ENCODE measurements at regions not wholly inside any gene's neighbourhood (a gene's known extent, or its start where the extent isn't known, plus 50 kb on each side); places are given as distances from the start of the nearest gene placed in this dataset.

- POLR2A ChIA-PET, result no interaction called here
- H3K27ac ChIP-seq (ENCODE audit: low read depth in 2 of 2, low read length in 1 of 2), result no peak overlapping the region
- H3K36me3 ChIP-seq (replicated peaks in 1 of 2; ENCODE audit: control insufficient read depth in 1 of 2, insufficient read depth in 2 of 2, low read length in 1 of 2), result no peaks in the 10 kb centered on the region
Measured at GRCh38 chr3:170765419-170766078, 104.4 kb downstream of the RPL22L1 start.

GRCh38 chr3:170764017-170764416 is 106.0 kb downstream of the RPL22L1 start:
- H3K4me1 ChIP-seq (ENCODE audit: control insufficient read depth in 1 of 2, insufficient read depth in 2 of 2, low read depth in 1 of 2, low read length in 1 of 2), result peaks cover 10 to 14% of the 10 kb centered on the region in 2 experiments; a peak in 3 of 4 replicates
- no peaks in the 10 kb centered on the region for H3K27me3 ChIP-seq (ENCODE audit: insufficient read depth)
- no peaks in the 10 kb centered on the region for H3K9me2 ChIP-seq
- H3K9ac ChIP-seq, result no peak overlapping the region
- no peaks in the 10 kb centered on the region for H3F3A ChIP-seq (replicated peaks; ENCODE audit: insufficient read depth)
- H3K4me3 ChIP-seq (ENCODE audit: low read depth in 2 of 2, low read length in 1 of 2), result no peak overlapping the region
- H3K36me3 ChIP-seq (replicated peaks in 1 of 2; ENCODE audit: control insufficient read depth in 1 of 2, insufficient read depth in 2 of 2, low read length in 1 of 2), result no peaks in the 10 kb centered on the region
- no peak for TF ChIP-seq FOSL2 (IDR thresholded peaks at IDR 0.05; ENCODE audit: borderline replicate concordance, low read depth)
- TF ChIP-seq RFX5 (IDR thresholded peaks at IDR 0.05; ENCODE audit: low read length), result no peak
- TF ChIP-seq ZBTB33 (IDR thresholded peaks at IDR 0.05; ENCODE audit: borderline replicate concordance, low read depth), result no peak
- no peak for TF ChIP-seq SMC3 (IDR thresholded peaks at IDR 0.05; ENCODE audit: low read depth, low read length)
- no peak for TF ChIP-seq REST (IDR thresholded peaks at IDR 0.05; ENCODE audit: low read depth, low read length)
- no peaks in the 10 kb centered on the region for H3K9me3 ChIP-seq
- WGBS (ENCODE audit: low lambda C conversion rate), result 97% methylated on average over 1 of the region's 1 CpG
- H3K4me2 ChIP-seq, result no peak overlapping the region
- no peak for DNase-seq
- CTCF ChIA-PET, result interaction anchor here (2.0 kb wide), 1 partner anchor 13 kb away, joined by 4 read pairs; no protein-coding TSS in a partner anchor
- H4K20me1 ChIP-seq (ENCODE audit: insufficient read depth), result no peaks in the 10 kb centered on the region
- H2AFZ ChIP-seq (ENCODE audit: low read depth), result no peak overlapping the region
- no peaks in the 10 kb centered on the region for H3K79me2 ChIP-seq (ENCODE audit: insufficient read depth)
- POLR2A ChIA-PET, result no interaction called here
- no peak overlapping the region for H3K27ac ChIP-seq (ENCODE audit: low read depth in 2 of 2, low read length in 1 of 2)

More at GRCh38 chr3:170765419-170766078, 104.4 kb downstream of the RPL22L1 start:
- WGBS (ENCODE audit: low lambda C conversion rate), result 63% methylated on average over 4 of the region's 4 CpGs
- DNase-seq, result no peak
- TF ChIP-seq NRF1 (IDR thresholded peaks at IDR 0.05; ENCODE audit: low read depth, low read length), result no peak
- TF ChIP-seq TCF12 (IDR thresholded peaks at IDR 0.05), result 0 out of 2 replicates have a peak, but pooled peaks have one; percentile 6
- TF ChIP-seq IRF3 (IDR thresholded peaks at IDR 0.05; ENCODE audit: low read depth, low read length), result no peak
- TF ChIP-seq SIN3A (IDR thresholded peaks at IDR 0.05; ENCODE audit: borderline replicate concordance, low read depth, low read length), result no peak
- no peak for TF ChIP-seq RCOR1 (IDR thresholded peaks at IDR 0.05; ENCODE audit: low read length)
- CTCF ChIA-PET, result interaction anchor here (0.6 to 2.0 kb wide), 4 partner anchors 11 to 76 kb away, joined by 3 to 4 read pairs (median 4); no protein-coding TSS in a partner anchor
- no peaks in the 10 kb centered on the region for H3K9me3 ChIP-seq
- no peaks in the 10 kb centered on the region for H3F3A ChIP-seq (replicated peaks; ENCODE audit: insufficient read depth)
- H4K20me1 ChIP-seq (ENCODE audit: insufficient read depth), result no peaks in the 10 kb centered on the region
- no peak overlapping the region for H2AFZ ChIP-seq (ENCODE audit: low read depth)
- H3K9ac ChIP-seq, result no peak overlapping the region
- peaks cover 6% of the 10 kb centered on the region in 2 experiments; a peak in 3 of 4 replicates for H3K4me1 ChIP-seq (ENCODE audit: control insufficient read depth in 1 of 2, insufficient read depth in 2 of 2, low read depth in 1 of 2, low read length in 1 of 2)
- H3K27me3 ChIP-seq (ENCODE audit: insufficient read depth), result no peaks in the 10 kb centered on the region
- H3K79me2 ChIP-seq (ENCODE audit: insufficient read depth), result no peaks in the 10 kb centered on the region
- no peak overlapping the region for H3K4me3 ChIP-seq (ENCODE audit: low read depth in 2 of 2, low read length in 1 of 2)
- no peak overlapping the region for H3K4me2 ChIP-seq
- no peaks in the 10 kb centered on the region for H3K9me2 ChIP-seq

Data from SK-N-SH (cell line).